ENCODE measurements at regions not wholly inside any gene's neighbourhood (a gene's known extent, or its start where the extent isn't known, plus 50 kb on each side); places are given as distances from the start of the nearest gene placed in this dataset.

DNA sequence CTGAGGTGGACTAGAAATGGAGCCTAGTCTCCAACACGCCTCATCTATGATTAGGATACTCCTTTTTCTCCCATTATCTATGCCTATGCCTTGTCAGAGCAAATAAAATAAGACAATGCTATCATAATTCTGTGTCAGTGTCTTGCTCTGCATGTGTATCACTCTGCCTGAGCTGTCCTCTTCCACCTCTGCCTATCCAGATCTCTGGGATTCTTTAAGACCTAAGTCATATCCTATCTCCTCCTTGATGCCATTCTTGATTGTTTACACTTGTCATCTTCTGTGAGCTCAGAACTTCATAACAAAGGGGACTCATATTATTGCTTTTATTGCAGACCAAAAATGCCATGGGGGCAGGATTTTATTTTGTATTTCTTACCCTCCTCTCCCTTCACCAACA lies 351.2 kb upstream of the C9orf72 start:
- no peak for DNase-seq

DNA sequence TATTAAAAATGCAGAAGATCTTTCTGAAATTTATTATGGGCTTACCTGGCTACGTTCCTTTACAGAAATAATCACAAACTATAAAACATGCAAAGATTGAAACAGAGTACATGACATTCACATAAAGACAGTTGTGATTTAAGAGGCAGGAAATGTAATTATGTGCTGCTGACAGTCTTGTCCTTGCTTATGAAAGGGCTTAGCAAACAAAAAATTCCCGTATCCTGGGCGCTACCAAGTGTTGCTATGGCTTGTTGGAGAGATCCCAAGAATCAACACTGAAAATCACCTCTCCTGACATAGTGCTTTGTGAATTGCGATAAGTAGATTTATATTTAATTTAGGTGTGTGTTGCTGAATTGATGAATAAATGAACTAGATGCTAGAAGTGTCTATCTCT lies 352.5 kb upstream of the C9orf72 start:
- no peak for DNase-seq

DNA sequence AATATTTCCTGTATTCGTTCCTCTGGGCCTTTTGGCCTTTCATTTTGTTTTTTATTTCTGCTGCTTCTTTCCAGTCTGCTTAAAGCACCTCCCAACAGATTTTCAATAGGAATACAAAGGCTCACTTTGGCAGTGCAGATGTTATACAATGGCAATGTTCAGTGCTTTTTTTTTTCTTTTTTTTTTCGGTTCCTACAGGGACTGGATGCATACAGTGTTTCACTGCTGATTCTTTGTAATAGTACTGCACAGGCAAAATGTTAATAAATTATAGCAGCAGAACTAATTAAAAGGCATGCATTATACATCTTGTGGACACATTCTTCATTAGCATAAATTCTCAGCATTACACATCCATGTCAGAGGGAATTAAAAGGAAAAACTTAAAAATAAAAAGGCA lies 356.6 kb upstream of the C9orf72 start:
- no peak for DNase-seq

DNA sequence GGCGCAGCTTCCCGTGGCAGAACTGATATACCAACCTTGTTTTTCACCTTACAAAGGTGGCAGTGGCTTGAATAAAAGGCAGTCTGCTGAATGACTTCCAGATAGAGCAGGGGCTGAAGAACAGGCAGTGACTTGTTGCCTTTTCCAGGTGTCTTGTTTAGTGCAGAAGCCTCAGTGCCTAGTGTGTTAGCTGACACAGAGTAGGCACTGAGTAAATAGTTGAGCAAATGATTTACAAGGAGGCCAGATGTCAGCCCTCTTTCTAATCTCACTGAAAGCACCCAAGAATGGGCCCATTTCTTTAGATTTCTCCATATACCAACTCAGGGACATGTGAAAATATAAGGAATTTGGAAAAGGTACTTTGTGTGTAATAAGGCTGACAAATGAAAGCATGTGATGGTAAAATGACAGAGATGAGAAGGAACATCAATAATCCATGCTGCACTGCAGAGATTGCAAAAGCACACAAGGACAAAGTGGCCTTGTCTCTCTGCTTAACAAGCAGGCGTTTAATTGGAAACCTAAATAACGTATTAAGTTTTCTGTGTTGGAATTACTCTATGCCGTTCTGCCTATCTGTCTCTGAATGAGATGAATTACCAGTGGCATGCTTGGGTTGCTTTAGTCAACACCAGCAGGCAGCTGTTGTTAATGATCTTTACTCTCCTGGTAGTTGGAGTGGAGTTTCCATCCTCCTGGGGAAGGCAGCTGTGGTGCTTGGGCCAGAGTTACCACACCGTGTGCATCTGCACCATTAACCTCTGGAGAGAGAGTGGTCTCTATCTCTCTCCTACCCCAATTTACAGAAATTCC lies 360.1 kb upstream of the C9orf72 start:
- DNase-seq, result no peak

DNA sequence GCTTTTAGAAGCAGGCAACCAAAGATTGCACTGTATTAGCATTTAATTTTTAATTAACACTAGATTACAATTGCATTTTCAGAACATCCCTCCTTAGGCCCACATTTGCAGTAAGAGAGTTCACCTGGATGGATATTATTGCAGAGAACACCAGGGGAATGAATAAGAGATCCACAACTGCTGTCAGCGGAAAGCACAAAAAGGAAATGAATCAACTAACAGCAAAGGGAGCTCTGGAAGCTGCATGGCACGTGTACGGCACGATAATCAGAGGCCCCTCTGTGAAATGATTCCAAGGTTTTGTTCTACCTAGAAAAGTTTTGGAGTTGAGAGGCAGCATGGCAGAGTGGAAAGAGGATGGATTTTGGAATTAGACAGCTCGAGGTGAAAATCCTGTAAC lies 361.2 kb upstream of the C9orf72 start:
- no peak for DNase-seq

DNA sequence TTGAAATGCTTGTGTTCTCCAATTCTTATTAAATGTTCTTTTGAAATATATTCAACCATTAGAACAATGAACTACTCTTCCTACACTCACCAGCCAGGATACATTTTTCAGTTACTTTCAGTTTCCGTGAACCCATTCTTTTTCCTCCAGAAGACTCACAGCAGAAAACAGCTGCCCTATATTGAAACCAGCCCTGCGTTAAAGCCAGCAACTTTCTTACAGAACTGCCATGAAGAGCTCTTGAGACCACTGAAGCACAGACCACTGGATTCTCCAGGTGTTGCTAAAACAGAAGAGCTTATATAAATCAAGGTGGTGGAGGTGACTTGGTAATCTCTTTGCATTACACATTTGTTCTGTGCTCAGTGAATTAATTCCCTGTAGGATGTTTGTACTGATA lies 365.9 kb upstream of the C9orf72 start:
- no peak for DNase-seq

DNA sequence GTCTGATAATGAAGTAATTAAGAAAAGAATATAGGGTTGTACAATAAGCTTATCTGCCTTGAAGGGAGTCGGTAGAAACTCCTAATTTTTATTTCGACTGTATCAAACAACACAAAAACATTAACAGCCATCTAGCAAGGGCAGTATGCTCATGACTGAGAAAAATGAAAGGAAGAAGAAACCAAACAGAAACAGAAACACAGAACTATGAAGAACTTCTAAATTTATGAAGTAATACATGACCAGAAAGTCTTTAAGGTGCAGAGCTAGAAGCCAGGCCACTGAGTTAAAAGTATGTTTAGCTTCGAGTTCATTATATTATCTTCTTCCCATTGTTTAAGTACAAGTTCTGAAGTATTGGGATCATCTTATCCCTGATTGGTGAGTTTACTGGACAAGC lies 367.3 kb upstream of the C9orf72 start:
- no peak for DNase-seq

DNA sequence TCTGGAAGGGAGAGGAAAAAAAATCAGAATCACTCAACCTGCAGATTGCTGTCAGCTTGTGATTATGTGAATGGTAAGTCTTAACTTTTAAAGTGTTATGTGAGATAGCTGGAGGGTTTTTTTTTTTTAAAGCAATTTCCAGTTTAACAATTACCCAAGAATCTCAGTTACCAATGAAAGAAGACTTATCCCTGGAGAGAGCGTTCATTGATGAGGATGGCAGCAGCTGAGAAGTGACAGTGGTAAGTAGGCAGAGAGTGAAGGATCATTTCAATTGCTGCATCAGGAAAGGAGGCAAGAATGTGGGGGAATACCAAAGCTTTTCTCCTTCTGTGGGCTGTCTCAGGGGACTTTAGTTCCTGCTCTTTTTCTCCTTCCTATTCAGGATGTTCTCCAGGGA lies 370.2 kb upstream of the C9orf72 start:
- no peak for DNase-seq

DNA sequence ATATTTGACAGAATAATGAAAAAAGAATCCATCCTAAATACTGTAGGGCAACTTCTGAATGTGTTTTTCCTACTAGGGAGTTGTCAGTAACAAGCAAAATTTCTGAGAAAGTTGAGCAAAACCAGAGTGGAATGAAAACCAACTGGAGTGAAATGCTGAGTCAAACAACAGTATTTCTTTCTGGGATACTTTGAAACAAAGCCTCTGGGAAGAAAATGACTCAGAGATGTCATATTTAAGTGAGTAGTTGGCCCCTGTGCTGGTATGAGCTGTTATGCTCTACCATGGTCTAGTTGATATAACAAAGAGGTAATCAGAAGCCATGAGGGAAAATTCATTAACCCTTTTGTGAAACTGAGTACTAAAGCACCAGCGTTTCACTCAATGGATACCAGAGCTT lies 372.1 kb upstream of the C9orf72 start:
- DNase-seq, result no peak

DNA sequence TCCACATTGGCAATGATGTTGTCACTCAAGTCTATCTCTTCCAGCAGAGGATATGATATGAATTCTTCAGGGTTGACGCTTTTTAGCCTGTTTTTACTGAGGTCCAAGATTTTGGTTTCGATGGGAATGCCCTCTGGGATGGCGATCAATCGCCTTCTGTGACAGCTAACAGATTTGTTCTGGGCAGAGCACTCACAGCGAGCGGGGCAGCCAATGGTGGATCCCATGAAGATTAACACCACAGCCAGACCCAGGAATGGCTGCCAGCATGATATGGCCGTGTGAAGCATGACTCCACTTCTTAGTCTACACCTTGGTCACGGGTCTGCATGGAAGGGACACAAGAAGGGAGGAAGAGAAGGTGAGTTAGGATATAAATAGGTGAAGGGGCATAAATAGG lies 377.1 kb upstream of the C9orf72 start:
- no peak for DNase-seq

DNA sequence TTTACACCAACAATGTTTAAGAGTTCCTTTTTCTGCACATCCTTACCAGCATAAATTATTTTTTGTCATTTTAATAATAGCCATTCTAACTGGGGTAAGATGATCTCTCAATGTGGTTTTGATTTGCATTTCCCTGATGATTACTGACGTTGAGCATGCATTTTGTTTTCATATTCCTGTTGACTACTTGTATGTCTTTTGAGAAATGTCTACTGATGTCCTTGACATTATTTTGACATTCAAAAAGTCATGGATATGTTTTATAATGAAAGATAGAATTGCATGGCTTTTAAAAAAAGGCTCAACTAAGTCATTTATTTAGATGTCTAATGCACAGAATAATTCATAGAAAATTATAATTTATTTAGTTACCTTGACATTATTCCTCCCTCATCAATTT lies 381.6 kb upstream of the C9orf72 start:
- DNase-seq, result no peak

DNA sequence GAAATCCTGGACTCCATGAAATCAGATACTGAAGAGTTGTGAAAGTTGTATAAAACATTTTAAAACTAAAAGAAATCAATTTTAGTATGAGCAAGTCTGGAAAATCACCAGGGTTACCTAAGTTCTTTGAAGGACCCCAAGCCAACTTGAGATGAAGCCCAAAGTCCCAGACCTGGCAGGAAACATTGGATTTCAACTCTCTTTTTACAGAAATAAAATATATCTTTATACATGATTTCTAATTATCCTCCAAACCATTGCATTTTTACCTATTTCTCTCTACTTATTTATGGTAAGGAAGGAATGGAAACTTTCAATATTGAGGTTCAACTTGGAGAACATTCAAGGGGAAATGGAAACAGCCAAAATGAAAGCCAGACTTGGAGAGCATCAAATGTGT lies 390.6 kb upstream of the C9orf72 start:
- DNase-seq, result no peak

DNA sequence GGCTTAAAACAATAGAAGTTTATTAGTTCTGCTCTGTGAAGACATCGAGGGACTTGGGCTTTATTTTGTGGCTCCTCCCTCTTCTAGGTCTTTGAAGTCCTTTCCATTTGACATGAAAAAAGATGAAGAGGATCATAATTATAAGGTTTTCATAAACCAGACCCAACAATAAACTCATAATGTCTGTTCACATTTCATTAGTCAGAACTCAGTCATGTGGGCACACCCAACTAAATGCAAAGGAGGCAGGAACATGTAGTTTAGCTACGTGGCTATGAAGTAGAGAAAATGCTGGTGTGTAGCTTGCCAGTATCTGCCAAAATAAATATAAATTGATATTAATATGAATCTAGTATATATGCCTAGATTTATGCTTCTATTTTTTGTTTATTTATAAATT lies 393.9 kb upstream of the C9orf72 start:
- no peak for DNase-seq

DNA sequence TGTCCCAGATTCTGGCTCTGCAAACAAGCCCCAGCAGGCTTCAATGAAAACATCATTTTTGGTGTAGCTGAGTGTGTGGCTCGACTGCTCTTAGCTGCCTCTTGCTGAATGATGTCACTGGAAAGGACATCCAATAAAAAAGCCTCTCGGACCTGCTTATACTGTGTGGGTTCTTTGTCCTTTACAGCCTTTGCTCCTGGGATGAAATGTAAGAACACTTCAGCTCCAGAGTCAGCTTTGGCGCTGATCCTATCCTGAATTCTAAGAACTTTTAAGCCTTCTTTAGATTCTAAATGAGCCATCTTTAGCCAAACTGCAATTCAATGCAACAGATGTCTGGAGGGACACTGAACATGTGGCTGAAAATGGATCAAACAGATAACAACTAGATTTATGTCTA lies 404.6 kb upstream of the C9orf72 start:
- DNase-seq, result no peak

DNA sequence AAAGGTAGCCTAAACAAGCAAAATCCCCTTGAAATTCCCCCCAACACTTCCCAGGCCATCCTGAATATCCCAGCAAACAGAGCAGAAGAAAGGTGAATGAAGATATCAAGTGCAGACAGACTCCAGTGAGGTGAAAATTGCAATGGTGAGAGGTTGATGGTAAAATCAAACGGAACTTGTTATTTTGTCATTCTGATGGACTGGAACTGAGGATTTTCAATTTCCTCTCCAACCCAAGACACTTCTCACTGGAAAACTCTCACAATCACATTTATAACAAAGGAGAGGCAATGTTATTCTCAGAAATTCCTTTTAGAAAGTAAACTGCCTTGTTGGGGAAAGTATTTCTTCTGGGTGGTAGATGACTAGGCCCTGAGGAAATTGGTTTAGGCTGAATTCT lies 412.4 kb upstream of the C9orf72 start:
- no peak for DNase-seq

DNA sequence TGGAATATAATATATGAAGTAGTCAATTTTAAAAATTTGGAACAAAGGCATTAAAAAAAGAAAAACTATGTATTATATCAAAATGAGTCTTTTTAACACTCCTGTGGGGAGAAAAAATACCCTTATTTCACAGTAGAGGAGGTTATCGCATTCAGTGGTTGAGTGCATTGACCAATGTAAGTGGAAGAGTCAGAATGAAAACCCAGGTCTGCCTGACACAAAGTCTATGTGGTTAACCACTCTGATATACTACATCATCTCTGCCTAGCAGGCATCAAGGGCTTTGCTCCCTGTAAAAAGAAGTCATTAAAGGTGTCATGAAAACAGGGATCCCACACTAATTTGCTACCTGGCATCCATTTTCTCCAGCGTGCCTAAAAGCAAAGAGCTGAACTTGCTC lies 417.2 kb upstream of the C9orf72 start:
- no peak for DNase-seq

DNA sequence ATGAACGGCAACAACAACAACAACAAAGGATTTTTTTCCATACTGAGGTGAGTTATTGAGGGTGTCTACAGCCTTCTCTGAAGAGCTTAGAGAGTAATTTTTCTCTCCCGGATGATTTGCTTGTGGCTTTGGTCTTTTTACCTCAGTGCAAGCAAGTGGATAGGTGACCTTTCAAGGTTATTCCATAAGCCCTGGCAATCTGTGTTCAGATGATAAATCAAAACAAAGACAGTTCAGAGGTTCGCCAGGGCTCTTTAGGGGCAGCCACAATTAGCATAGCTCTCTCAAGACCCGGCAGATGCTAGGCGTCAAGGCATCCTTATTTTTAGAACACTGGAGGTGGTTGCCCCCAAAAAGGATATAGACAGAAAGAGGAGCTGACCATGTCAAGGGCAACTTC lies 417.9 kb upstream of the C9orf72 start:
- no peak for DNase-seq

DNA sequence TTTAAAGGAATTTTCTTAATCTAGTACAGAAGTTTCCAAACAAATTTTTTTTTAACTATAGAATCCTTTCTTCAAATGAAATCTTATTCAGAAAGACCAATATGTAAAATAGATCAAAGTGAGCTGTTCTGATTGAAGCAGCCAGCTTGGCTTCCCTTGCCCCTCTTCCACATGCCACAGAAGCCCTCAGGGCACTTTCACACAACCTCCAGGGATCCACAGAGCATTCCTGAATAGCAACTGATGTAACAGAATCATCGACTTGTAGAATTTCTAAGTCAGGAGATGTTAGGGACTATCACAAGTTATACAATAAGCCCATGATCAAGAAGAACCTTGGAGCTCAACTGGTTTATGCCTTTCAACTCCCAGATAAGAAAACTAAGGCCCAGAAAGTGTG lies 427.8 kb upstream of the C9orf72 start:
- no peak for DNase-seq

DNA sequence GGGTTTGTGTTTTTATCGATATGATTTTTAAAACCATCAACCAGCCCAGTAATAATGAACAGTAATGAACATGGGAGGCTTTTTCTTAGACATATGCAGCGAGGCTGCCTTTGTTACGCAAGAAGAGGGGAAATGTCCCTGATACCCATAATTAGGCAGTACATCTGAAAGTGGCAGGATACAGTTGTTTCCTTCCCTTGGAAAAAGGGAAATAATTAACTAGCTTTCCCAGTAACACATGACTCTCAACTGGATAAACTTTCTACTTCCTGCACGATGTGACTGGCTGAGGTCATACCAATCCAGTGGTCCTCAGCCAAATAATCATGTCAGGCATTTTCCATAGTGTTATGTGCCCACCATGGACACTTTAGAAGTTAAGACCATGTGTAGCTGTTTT lies 431.6 kb upstream of the C9orf72 start:
- DNase-seq, result no peak

DNA sequence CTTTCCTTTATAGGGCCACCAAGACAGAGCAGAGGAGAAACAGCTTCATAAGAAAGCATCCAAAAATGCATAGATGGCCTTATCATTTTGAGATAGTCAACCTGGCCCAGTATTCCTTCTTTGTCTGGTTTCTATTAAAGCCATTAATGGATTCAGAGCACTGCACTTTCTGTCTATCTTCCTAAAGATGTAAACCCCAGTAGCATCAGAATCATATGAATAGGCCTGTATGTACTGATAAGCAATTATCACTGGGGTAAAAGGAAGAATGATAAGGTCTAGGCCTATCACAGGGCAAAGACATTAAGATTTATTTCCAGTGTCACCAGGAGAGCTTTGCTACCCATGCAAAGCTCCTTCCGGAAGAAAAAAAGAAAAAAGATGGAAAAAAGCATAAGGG lies 432.5 kb upstream of the C9orf72 start:
- DNase-seq, result no peak

DNA sequence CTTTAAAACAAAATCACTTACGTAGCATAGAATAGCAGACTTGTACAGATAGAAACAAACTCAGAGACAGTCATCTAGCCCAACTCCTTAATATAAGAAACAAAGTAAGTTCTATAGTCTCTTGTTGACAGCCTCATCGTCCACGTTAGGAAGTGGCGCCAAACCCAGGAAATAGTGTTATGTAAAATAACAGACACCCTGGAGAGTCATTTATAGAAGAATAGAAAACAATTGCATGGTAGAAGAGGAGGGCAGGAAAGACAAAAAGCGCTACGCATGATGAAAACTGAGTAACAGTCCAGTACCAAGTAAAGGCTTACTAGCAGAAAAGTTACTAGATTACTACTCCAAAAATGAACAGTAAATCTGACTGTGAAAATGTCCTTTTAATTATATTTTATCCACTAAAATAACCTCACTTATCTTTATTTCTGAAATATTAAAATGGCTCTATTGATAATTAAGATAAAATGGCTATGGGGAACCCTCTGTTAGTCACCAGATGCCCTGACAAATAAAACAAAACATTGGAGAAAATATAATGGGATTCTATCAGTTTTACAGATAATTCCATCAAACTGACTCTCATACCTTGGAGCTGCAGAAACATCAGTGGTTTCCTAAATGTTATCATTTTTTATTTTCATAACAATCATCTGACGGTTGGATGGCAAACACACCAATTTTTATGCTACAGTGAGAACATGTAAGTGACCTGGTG lies 434.0 kb upstream of the C9orf72 start:
- no peak for DNase-seq

DNA sequence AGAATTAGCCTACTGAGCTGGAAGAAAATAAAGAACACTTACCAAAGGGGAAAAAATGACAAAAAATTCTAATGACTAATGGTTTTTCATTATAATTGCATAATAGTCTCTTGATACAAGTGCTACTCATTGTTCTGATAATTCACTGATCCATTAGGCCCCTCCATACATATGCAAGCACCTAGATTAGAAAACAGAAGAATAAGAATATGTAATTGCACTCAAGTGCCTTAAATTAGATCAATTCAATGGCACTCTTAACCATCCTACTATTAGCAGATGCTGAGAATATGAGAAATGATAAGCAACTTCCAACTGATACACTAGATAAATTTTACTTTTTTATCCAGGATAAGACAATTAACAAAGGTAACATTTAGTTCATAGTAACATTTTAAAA lies 440.9 kb upstream of the C9orf72 start:
- no peak for DNase-seq

DNA sequence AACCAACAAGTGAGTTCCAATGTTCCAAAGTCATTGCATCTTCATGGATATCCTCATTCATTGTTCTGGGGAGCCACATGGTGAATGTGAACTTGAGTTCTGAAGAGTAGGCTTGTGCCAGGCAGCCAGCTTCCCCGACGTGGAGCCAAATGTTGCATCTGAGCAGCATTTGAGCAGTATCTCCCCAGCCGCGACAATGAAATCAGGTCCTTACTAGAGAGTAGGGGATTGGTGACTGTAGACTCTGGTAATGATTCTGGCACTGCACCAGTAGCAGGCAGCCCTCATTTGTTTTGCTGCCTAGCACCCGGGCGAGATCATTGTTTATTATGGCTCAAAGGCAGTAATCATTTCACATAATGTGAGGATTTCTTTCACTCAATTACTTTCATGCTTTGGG lies 451.4 kb upstream of the C9orf72 start:
- no peak for DNase-seq

DNA sequence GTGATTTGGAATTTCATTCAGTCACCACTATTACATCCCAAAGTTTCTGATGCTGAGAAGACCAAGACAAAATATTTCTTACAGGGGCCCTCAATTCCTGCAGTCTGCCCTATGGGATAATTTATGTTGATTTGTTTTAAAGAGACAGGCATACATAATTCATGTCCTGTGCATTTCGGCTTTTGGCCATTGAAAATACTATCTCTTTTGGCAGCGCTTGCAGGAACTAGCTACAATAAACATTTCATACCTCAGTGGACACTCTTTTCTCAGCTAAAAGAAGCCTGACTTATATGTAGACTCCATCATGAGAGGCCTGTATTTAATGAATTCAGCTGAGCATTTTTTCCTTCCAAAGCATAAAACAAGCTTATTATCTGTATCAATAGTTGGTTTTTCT lies 451.9 kb upstream of the C9orf72 start:
- no peak for DNase-seq

All from activated CD4-positive, CD25-positive, alpha-beta regulatory T cell treated with anti-CD3 and anti-CD28 coated beads, Interleukin-2, amount 50 U/mL, for 72 hours (primary cell).